ENCODE measurements at regions not wholly inside any gene's neighbourhood (a gene's known extent, or its start where the extent isn't known, plus 50 kb on each side); places are given as distances from the start of the nearest gene placed in this dataset.

DNA sequence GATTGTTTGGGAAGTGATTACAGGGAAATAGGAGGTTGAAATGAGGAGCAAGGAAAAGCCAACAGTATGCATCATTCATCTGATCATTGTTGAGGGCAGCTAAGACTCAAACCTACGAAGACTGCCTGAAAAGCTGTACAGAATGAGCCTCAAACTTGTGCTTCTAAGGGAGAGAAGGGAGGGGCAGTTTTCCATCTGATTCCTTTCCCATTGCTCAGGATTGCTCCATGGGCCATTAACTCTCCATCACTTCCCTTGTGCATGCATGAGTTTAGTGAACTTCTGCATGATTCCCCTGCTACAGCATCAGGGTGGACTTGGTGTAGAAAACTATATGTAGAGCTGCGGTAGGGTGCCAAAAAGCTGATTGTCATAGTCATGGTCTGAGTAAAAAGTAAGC lies 742.7 kb upstream of the SLC35B3 start:
- Histone ChIP-seq H3K27me3 (ENCODE audit: control insufficient read depth in 1 of 2, insufficient read depth in 2 of 2, low read length in 2 of 2) (no peaks in the 10 kb centered on the region), H3K9ac (ENCODE audit: insufficient read depth, low read depth, low read length) (no peak overlapping the region), H3K36me3 (replicated peaks in 1 of 2; ENCODE audit: control insufficient read depth in 1 of 2, insufficient read depth in 2 of 2, low read length in 2 of 2) (no peaks in the 10 kb centered on the region), H4K20me1 (ENCODE audit: insufficient read depth, low read length) (no peaks in the 10 kb centered on the region), H3K9me3 (ENCODE audit: low read length) (peaks cover 92% of the 10 kb centered on the region), H3K4me1 (ENCODE audit: insufficient read depth, low read length) (no peaks in the 10 kb centered on the region), H3K79me2 (ENCODE audit: insufficient read depth, low read length) (no peaks in the 10 kb centered on the region), H3K4me2 (ENCODE audit: low read depth, low read length) (no peak overlapping the region), H2AFZ (ENCODE audit: low read length) (no peak overlapping the region), H3K27ac (ENCODE audit: extremely low read length, insufficient read depth, low read length) (no peak overlapping the region), H3K4me3 (replicated peaks in 1 of 3; ENCODE audit: insufficient read depth in 1 of 3, low read depth in 2 of 3, low read length in 3 of 3) (no peak overlapping the region)
- ATAC-seq (no peak), FAIRE-seq (no peak), DNase-seq (ENCODE audit: low spot score) (no peak)
- 5% methylated on average over 2 of the region's 2 CpGs for WGBS (ENCODE audit: low lambda C conversion rate)
- in situ Hi-C loops (cut with HindIII; ENCODE audit: extremely low pct_ligation_motif_present, low pct_unique_long_range_greater_than_20kb) (no loop called here), intact Hi-C loops (cut with micrococcal nuclease; ENCODE audit: unreplicated experiment) (no loop called here)
- CTCF ChIA-PET (ENCODE audit: low intra/inter-chr PET ratio, low total read pairs) = no interaction called here
- TF ChIP-seq, protein P1, sequence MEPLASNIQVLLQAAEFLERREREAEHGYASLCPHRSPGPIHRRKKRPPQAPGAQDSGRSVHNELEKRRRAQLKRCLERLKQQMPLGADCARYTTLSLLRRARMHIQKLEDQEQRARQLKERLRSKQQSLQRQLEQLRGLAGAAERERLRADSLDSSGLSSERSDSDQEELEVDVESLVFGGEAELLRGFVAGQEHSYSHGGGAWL (CRISPR knock-in tag; IDR thresholded peaks at IDR 0.05) = no peak
- TF ChIP-seq, protein P2, sequence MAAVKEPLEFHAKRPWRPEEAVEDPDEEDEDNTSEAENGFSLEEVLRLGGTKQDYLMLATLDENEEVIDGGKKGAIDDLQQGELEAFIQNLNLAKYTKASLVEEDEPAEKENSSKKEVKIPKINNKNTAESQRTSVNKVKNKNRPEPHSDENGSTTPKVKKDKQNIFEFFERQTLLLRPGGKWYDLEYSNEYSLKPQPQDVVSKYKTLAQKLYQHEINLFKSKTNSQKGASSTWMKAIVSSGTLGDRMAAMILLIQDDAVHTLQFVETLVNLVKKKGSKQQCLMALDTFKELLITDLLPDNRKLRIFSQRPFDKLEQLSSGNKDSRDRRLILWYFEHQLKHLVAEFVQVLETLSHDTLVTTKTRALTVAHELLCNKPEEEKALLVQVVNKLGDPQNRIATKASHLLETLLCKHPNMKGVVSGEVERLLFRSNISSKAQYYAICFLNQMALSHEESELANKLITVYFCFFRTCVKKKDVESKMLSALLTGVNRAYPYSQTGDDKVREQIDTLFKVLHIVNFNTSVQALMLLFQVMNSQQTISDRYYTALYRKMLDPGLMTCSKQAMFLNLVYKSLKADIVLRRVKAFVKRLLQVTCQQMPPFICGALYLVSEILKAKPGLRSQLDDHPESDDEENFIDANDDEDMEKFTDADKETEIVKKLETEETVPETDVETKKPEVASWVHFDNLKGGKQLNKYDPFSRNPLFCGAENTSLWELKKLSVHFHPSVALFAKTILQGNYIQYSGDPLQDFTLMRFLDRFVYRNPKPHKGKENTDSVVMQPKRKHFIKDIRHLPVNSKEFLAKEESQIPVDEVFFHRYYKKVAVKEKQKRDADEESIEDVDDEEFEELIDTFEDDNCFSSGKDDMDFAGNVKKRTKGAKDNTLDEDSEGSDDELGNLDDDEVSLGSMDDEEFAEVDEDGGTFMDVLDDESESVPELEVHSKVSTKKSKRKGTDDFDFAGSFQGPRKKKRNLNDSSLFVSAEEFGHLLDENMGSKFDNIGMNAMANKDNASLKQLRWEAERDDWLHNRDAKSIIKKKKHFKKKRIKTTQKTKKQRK (IDR thresholded peaks at IDR 0.05; ENCODE audit: low read length) = no peak
- TF ChIP-seq PRMT3 (CRISPR knock-in tag; IDR thresholded peaks at IDR 0.05; ENCODE audit: borderline replicate concordance, low read depth) (no peak), KDM2A (CRISPR knock-in tag; IDR thresholded peaks at IDR 0.05; ENCODE audit: borderline replicate concordance, low read depth) (no peak), THAP11 (CRISPR knock-in tag; IDR thresholded peaks at IDR 0.05) (no peak), ZFP36 (IDR thresholded peaks at IDR 0.05; ENCODE audit: borderline replicate concordance, low read depth, low read length, partially characterized antibody) (no peak), SNAPC2 (CRISPR knock-in tag; IDR thresholded peaks at IDR 0.05) (no peak), KLF16 (CRISPR knock-in tag; IDR thresholded peaks at IDR 0.05) (no peak), RARG (CRISPR knock-in tag; IDR thresholded peaks at IDR 0.05; ENCODE audit: low read depth) (no peak), POLR2A (IDR thresholded peaks at IDR 0.05; ENCODE audit: insufficient read depth in 1 of 2, low read depth in 2 of 2, low read length in 2 of 2) (no peak), ZNF136 (CRISPR knock-in tag; IDR thresholded peaks at IDR 0.05; ENCODE audit: low read depth) (no peak), ZNF124 (CRISPR knock-in tag; IDR thresholded peaks at IDR 0.05) (no peak), ZNF570 (CRISPR knock-in tag; IDR thresholded peaks at IDR 0.05; ENCODE audit: borderline replicate concordance) (no peak)
- TF ChIP-seq, protein P3, sequence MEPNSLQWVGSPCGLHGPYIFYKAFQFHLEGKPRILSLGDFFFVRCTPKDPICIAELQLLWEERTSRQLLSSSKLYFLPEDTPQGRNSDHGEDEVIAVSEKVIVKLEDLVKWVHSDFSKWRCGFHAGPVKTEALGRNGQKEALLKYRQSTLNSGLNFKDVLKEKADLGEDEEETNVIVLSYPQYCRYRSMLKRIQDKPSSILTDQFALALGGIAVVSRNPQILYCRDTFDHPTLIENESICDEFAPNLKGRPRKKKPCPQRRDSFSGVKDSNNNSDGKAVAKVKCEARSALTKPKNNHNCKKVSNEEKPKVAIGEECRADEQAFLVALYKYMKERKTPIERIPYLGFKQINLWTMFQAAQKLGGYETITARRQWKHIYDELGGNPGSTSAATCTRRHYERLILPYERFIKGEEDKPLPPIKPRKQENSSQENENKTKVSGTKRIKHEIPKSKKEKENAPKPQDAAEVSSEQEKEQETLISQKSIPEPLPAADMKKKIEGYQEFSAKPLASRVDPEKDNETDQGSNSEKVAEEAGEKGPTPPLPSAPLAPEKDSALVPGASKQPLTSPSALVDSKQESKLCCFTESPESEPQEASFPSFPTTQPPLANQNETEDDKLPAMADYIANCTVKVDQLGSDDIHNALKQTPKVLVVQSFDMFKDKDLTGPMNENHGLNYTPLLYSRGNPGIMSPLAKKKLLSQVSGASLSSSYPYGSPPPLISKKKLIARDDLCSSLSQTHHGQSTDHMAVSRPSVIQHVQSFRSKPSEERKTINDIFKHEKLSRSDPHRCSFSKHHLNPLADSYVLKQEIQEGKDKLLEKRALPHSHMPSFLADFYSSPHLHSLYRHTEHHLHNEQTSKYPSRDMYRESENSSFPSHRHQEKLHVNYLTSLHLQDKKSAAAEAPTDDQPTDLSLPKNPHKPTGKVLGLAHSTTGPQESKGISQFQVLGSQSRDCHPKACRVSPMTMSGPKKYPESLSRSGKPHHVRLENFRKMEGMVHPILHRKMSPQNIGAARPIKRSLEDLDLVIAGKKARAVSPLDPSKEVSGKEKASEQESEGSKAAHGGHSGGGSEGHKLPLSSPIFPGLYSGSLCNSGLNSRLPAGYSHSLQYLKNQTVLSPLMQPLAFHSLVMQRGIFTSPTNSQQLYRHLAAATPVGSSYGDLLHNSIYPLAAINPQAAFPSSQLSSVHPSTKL (CRISPR knock-in tag; IDR thresholded peaks at IDR 0.05) = no peak
- no TSS peak for BruUV-seq (replicated peaks)
- POLR2A ChIA-PET = no interaction called here

All from HepG2 (cell line).